ENCODE measurements at regions not wholly inside any gene's neighbourhood (a gene's known extent, or its start where the extent isn't known, plus 50 kb on each side); places are given as distances from the start of the nearest gene placed in this dataset.

DNA sequence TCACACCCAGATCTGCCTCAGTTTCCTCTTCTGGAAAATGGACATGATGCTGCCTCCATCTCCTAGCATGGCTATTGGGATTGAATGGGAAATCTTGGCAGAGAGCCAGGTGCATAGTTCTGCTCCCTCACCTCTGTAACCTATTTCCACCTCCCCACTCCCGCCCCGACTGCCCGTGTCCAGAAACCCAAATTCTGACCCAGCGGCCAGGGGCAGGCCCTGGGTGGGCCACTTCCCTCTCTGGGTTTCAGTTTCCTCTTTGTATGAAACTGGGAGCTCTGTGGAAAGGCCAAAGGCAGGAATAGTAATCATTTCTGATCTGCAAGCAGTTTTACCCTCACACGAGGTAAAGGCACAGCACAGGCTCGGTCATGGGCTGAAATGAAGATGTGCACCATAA is 74.1 kb upstream of the DUSP5 start:
- no peaks in the 10 kb centered on the region for H3K27me3 Mint-ChIP-seq
- no peaks in the 10 kb centered on the region for H3K9me3 Mint-ChIP-seq
- H3K27ac Mint-ChIP-seq = no peak overlapping the region
- no peak for ATAC-seq (replicated peaks)
- H3K36me3 Mint-ChIP-seq (ENCODE audit: low read depth) = peaks cover 7% of the 10 kb centered on the region
- H3K4me1 Mint-ChIP-seq = peaks cover 44% of the 10 kb centered on the region
- no peak overlapping the region for H3K4me3 Mint-ChIP-seq

DNA sequence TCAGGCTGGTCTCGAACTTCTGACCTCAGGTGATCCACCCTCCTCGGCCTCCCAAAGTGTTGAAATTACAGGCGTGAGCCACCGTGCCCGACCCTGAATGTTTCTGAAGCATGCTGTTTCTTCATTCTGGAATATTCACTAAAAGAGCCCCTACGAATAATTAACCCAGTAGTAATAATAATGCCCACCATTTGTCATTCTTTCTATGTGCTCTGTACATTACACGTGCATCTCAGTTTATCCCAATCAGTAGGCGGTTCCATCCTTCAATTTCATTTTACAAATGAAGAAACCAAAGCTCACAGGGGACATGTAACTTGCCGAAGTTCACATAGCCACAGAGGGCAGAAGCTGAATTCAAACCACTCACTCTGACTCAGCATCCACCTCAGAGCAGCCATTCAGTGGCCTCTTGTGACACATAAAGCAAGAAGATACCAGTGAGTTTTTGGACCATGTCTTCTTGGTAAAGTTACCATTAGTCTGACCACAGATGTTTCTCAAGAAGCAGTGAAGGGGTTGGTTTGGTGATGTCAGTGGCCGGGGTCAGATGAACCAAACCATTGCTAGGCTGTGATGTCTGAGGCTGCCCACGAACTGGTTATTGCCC is 71.9 kb upstream of the DUSP5 start:
- Mint-ChIP-seq H3K36me3 (ENCODE audit: low read depth) (peaks cover 7% of the 10 kb centered on the region), H3K27me3 (no peaks in the 10 kb centered on the region), H3K9me3 (no peaks in the 10 kb centered on the region), H3K27ac (peak overlapping the region; percentile 97), H3K4me3 (peak overlapping the region; percentile 73), H3K4me1 (peaks cover 36% of the 10 kb centered on the region)
- peak; percentile 90 for ATAC-seq (replicated peaks)

DNA sequence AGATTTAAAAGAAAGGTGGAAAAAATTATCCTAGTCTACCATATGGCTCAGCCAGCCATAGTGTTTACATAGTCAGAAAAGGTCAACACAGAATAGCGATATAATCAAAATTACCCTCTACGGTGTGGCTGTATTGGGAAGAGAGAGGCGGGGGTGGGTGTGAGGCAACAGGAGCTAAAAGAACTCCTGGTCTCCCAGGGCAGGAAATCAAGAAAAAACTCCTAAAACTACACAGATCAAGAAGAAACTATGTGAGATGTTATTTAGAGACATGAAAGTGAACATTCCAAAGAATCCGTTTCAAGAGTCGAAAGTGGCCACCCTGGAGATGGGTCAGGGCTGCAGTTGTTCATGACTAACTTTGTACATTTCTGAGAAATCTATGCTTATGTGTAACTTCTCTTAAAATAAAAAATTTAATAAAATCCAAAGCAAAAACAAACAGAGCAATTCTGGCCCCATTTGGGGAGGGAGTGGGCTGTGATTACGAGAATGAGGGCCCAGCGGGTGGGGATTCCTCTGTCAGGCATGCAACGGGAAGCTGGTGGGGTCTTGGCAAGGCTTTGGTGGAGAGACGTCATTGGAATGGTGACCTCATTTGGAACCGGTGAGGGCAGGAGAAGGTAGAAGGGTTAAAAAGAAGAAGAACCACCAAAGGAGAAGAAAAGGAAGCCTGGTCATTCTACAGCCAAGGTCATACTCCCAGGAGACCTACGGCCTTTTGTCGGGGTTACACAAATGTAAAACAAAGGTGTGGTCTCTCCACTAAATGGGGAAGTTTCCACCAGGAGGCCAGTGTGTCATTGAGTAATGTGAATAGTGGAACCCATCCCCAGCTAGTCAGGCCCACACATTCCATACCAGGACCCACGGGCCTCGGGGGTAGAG is 71.2 kb upstream of the DUSP5 start:
- H3K36me3 Mint-ChIP-seq (ENCODE audit: low read depth) = peaks cover 7% of the 10 kb centered on the region
- peak overlapping the region; percentile 97 for H3K27ac Mint-ChIP-seq
- no peaks in the 10 kb centered on the region for H3K27me3 Mint-ChIP-seq
- H3K4me1 Mint-ChIP-seq = peaks cover 31% of the 10 kb centered on the region
- no peaks in the 10 kb centered on the region for H3K9me3 Mint-ChIP-seq
- ATAC-seq (replicated peaks) = peak; percentile 32
- H3K4me3 Mint-ChIP-seq = peak overlapping the region; percentile 73

DNA sequence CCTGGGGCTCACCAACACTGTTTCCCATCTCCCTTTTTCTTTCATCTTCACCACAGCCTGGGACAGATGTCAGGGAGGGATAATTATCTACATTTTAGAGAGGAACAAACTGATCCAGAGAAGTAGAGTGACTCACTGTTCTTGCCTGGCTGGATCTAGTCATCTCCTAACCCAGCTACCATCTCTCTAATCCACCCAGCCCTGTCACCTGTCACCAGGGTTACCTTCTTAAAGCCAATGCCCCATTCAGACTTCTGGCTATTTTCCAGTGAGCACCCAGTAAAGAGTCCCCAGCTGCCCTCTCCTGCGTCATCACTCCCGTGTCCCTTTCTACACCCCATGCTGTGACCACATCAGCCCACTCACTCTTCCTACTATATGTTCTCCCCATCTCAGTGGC is 68.4 kb upstream of the DUSP5 start:
- Mint-ChIP-seq H3K27ac (peak overlapping the region; percentile 41), H3K27me3 (no peaks in the 10 kb centered on the region), H3K4me3 (peak overlapping the region; percentile 2), H3K4me1 (peaks cover 35% of the 10 kb centered on the region), H3K36me3 (ENCODE audit: low read depth) (peaks cover 7% of the 10 kb centered on the region), H3K9me3 (no peaks in the 10 kb centered on the region)
- ATAC-seq (replicated peaks) = peak; percentile 53

DNA sequence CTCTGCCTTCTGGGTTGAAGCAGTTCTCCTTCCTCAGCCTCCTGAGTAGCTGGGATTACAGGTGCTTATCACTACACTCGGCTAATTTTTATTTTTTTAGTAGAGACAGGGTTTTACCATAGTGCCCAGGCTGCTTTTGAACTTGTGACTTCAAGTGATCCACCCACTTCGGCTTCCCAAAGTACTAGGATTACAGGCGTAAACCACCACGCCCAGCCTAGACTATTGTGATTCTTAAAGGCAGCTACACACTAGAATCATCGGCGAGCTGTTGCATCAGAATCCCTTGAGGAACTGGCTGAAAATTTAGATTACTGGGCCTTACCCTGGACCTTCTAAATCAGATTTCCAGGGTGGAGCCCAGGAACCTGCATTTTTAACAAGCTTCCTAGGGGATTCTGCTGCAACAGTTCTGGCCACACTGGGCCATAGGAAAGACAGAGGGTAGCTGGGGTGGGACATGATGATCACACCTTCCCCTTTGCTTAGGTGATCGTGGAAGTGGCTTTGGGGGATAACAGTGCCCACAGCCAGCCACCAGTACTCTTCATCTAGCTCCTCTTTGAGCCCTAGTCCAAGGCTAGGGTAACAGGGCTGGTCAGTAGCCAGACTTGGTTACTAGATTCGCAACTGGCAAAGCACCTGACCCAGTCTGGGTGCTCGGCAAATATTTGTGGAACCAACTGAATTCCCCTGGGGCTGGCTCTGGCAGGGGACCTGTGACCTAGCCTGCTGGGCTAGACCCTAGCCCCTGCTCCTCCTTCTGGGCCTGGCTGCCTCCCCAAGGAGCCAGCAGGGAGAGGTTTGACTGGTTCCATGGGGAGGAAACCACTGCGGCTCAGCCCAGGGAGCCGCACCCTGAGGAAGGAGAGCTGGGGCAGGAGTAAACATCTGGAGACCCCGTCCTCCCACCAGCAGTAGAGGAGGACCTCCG is 67.1 kb upstream of the DUSP5 start:
- H3K27ac Mint-ChIP-seq = no peak overlapping the region
- no peaks in the 10 kb centered on the region for H3K9me3 Mint-ChIP-seq
- no peak for ATAC-seq (replicated peaks)
- H3K27me3 Mint-ChIP-seq = no peaks in the 10 kb centered on the region
- H3K4me3 Mint-ChIP-seq = no peak overlapping the region
- H3K4me1 Mint-ChIP-seq = peaks cover 33% of the 10 kb centered on the region
- H3K36me3 Mint-ChIP-seq (ENCODE audit: low read depth) = peaks cover 7% of the 10 kb centered on the region

DNA sequence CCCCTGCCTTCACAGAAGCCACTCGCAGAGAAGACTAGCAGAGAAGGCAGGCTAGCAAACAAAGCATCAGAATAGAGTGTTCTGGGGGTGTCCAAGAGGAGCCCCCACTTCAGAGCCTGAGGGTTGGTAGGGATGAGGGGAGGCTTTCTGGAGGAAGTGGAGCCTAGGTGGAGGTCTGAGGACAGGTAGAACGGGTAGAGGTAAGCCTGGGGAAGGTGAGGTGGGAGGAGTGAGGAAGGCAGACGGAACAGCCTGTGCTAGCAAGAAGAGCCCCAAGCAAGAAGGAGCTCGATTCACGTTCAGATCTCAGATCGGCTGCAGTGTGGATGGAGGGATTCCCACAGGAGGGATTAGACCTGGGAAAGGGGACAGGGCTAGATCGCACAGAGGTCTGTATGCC is 66.0 kb upstream of the DUSP5 start:
- Mint-ChIP-seq H3K36me3 (ENCODE audit: low read depth) (no peaks in the 10 kb centered on the region), H3K4me1 (peaks cover 23% of the 10 kb centered on the region), H3K9me3 (no peaks in the 10 kb centered on the region), H3K4me3 (no peak overlapping the region), H3K27me3 (no peaks in the 10 kb centered on the region), H3K27ac (peak overlapping the region; percentile 6)
- ATAC-seq (replicated peaks) = no peak

DNA sequence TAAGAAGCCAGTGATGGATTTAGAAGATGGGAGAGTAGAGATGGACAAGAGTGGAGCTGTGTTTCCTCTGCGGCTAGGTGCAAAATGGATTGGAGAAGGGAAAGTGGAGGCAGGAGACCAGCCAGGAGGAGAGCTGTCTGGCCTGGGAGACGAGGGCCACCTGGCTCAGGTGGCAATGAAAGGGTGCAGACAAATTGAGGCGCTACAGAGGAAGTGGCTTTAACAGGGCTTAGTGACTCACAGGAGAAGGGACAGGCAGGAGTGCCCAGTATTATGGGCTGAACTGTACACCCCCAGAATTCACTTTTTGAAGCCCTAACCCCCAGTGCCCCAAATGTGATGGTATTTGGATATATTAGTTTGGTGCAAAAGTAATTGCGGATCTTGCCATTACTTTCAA is 65.6 kb upstream of the DUSP5 start:
- Mint-ChIP-seq H3K4me1 (peaks cover 19% of the 10 kb centered on the region), H3K4me3 (no peak overlapping the region), H3K9me3 (no peaks in the 10 kb centered on the region), H3K36me3 (ENCODE audit: low read depth) (no peaks in the 10 kb centered on the region), H3K27ac (no peak overlapping the region), H3K27me3 (no peaks in the 10 kb centered on the region)
- ATAC-seq (replicated peaks) = no peak

DNA sequence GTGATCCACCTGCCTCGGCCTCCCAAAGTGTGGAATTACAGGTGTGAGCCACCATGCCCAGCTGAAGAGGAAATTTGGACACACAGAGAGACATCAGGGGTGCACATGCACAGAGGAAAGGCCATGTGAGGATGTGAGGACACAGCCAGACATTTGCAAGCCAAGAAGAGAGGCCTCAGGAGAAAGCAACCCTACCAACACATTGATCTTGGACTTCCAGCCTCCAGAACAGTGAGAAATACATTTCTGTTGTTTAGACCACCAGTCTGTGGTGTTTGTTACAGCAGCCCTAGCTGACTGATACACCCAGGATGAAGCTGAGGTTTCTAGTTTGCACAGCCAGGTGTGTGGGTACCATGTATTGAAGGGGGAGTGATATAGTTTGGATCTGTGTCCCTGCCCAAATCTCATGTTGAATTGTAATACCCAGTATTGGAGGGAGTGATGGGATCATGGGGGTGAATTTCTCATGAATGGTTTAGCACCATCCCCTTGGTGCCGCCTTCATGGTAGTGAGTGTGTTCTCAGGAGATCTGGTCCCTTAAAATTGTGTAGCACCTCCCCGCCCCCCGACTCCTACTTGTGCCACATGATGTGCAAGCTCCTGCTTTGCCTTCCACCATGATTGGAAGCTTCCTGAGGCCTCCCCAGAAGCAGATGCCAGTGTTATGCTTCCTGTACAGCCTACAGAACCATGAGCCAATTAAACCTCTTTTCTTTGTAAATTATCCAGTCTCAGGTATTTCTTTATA is 64.7 kb upstream of the DUSP5 start:
- H3K27me3 Mint-ChIP-seq = no peaks in the 10 kb centered on the region
- no peak overlapping the region for H3K27ac Mint-ChIP-seq
- peaks cover 19% of the 10 kb centered on the region for H3K4me1 Mint-ChIP-seq
- H3K4me3 Mint-ChIP-seq = no peak overlapping the region
- H3K36me3 Mint-ChIP-seq (ENCODE audit: low read depth) = no peaks in the 10 kb centered on the region
- ATAC-seq (replicated peaks) = no peak
- no peaks in the 10 kb centered on the region for H3K9me3 Mint-ChIP-seq

DNA sequence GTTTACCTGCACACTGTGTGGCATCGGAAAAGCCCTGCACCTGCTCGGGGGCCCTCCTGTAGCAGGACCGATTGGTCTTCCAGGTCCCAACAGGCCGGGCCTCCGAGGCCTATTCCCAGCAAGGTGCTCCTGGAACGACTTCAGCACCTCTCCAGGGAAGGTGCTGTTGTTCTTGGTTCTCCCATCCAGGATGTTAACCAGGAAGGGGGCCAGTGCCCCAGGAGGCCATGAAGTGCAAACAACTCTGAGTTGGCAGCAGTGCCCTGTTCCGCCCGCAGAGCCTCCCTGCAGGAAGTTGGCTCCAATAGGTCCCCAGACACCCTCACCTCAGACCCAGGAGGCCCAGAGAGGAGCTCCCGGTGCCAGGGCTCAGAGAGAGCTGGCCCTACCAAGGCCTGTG is 64.0 kb upstream of the DUSP5 start:
- H3K27ac Mint-ChIP-seq = no peak overlapping the region
- no peaks in the 10 kb centered on the region for H3K27me3 Mint-ChIP-seq
- H3K9me3 Mint-ChIP-seq = no peaks in the 10 kb centered on the region
- no peaks in the 10 kb centered on the region for H3K36me3 Mint-ChIP-seq (ENCODE audit: low read depth)
- H3K4me3 Mint-ChIP-seq = no peak overlapping the region
- H3K4me1 Mint-ChIP-seq = peaks cover 19% of the 10 kb centered on the region
- ATAC-seq (replicated peaks) = no peak

DNA sequence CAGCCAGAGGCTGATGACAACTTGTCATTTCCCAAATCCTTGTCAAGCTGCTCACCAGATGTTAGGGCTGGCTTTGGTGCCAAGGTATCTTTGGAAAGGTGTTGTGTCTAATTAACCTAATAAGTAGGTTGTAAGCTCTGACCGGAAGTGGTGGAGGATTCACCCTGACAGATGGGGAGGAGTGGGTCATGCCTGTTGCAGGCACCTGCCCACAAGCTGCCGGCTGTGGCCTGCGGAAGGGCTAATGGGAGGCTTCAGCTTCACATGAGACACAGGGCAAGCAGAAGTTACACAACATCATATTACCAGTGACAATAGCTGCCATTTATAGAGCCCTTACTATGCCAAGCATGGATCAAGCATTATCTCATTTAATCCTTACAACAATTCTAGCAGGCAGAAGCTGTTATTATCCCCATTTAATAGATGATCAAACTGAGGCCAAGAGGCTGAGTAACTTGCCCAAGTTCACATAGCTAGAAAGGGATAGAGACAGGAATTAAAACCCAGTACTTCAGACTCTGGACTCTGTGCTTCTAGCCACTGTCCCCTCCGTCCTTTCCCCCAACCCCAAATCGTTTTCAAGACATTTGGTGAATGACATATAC is 63.1 kb upstream of the DUSP5 start:
- H3K9me3 Mint-ChIP-seq = no peaks in the 10 kb centered on the region
- peaks cover 12% of the 10 kb centered on the region for H3K4me1 Mint-ChIP-seq
- no peaks in the 10 kb centered on the region for H3K27me3 Mint-ChIP-seq
- no peaks in the 10 kb centered on the region for H3K36me3 Mint-ChIP-seq (ENCODE audit: low read depth)
- no peak overlapping the region for H3K4me3 Mint-ChIP-seq
- H3K27ac Mint-ChIP-seq = no peak overlapping the region
- no peak for ATAC-seq (replicated peaks)

DNA sequence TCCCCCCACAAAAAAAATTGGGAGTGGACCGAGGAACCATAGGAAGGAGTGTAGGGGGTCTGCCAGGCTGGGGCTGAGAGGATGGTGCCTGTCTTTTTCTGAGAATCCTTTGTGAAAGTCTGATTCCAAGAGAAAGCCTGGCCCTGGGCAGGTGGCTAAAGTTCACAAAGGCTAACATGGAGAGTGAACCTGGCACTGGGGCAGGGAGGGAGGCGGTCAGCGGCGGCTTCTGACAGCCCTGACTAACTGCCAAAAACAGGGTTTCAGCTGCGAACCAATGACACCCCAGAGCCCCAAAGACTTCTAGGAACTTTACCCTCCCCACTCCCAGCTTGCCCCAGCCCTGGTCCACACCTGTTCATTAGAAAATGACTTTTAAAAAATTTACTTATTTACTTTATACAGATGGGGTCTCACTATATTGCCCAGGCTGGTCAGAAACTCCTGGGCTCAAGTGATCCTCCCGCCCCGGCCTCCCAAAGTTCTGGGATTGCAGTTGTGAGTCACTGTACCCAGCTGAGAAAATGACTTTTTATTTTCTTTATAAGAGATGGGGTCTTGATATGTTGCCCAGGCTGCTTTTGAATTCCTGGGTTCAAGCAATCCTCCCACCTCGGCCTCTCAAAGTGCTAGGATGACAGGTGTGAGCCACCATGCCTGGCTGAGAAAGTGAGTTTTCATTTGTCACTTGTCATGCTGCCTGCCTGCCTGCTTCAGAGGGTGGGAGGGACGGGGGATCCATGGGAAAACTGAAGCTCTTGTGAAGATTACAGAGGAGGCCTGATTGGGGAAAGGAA is 61.0 kb upstream of the DUSP5 start:
- no peak overlapping the region for H3K4me3 Mint-ChIP-seq
- ATAC-seq (replicated peaks) = no peak
- H3K9me3 Mint-ChIP-seq = no peaks in the 10 kb centered on the region
- no peaks in the 10 kb centered on the region for H3K36me3 Mint-ChIP-seq (ENCODE audit: low read depth)
- H3K27ac Mint-ChIP-seq = no peak overlapping the region
- H3K4me1 Mint-ChIP-seq = peaks cover 8% of the 10 kb centered on the region
- no peaks in the 10 kb centered on the region for H3K27me3 Mint-ChIP-seq

DNA sequence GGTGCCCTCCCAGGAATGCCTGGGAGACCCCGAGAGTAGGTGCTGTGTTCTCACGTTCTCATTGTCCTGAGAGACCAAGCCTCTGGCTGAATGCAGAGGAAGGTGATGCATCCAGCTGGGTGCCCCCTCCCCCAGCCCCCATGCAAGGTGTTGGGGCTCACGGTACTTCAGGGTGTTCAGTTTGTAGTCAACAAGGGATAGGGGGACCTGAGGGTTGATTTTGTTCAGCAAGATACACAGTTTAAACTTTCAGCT is 60.4 kb upstream of the DUSP5 start:
- H3K9me3 Mint-ChIP-seq = no peaks in the 10 kb centered on the region
- ATAC-seq (replicated peaks) = no peak

DNA sequence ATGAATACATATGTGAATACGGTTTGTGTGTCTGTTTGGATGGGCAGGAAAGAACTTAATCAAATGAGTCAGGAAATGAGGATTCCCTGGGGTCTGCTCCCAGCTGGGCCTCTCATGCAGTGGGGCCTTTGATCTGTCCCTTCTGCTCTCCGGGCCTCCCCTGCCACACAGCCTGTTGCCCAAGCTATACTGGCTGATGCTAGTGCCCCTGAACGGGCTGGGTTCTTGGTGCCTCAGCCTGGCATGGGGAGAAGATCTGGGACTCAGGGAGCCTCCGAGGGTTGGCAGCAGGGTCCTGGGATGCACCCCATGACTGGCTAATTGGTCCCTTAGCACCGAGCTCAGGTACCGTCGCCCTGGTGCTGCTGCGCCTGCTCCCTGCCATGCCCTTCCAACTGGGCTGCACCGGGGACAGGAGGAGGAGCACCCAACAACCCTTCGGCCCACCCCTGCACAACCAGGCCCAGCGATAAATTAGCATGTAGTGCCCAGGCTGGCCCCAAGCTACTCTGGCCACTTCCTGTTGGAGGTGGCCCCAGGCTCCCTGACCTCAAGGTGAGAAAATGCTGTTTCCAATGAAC is 59.9 kb upstream of the DUSP5 start:
- Mint-ChIP-seq H3K27me3 (no peaks in the 10 kb centered on the region), H3K27ac (peak overlapping the region; percentile 25), H3K9me3 (no peaks in the 10 kb centered on the region), H3K4me1 (peaks cover 9% of the 10 kb centered on the region), H3K36me3 (ENCODE audit: low read depth) (no peaks in the 10 kb centered on the region), H3K4me3 (no peak overlapping the region)
- no peak for ATAC-seq (replicated peaks)

More for the DNA sequence above, 60.4 kb upstream of the DUSP5 start:
- Mint-ChIP-seq H3K27me3 (no peaks in the 10 kb centered on the region), H3K27ac (peak overlapping the region; percentile 25), H3K36me3 (ENCODE audit: low read depth) (no peaks in the 10 kb centered on the region), H3K4me1 (peaks cover 8% of the 10 kb centered on the region), H3K4me3 (no peak overlapping the region)

All from activated T-helper 17 cell treated with anti-CD3 and anti-CD28 coated beads, Interleukin-2, amount 50 U/mL, for 72 hours (primary cell).